Hepatocyte (in vitro differentiated cells): ENCODE measurements at regions not wholly inside any gene's neighbourhood (a gene's known extent, or its start where the extent isn't known, plus 50 kb on each side); places are given as distances from the start of the nearest gene placed in this dataset.

Experiments used
- CTCF ChIP-seq: fragments of 200-600 bp; sonication (generic); IDR thresholded peaks from 2 replicates; pipeline ENCODE4 v1.5.1; 2016; ENCODE audit warnings: antibody characterized with exemption, mild to moderate bottlenecking; ENCODE audit not compliant: poor library complexity
- EZH2 ChIP-seq: fragments of 200-600 bp; sonication (generic); IDR thresholded peaks from 2 replicates; pipeline ENCODE4 v1.6.1; 2016; ENCODE audit warnings: antibody characterized with exemption, mild to moderate bottlenecking, borderline replicate concordance
- EZH2phosphoT487 ChIP-seq: fragments of 200-600 bp; sonication (generic); IDR thresholded peaks from one replicate; pipeline ENCODE4 v1.6.1; 2018; ENCODE audit warnings: antibody characterized with exemption, mild to moderate bottlenecking, low read depth, moderate library complexity; ENCODE audit not compliant: unreplicated experiment, severe bottlenecking

- no peak for TF ChIP-seq CTCF
- no peak for TF ChIP-seq EZH2
- TF ChIP-seq EZH2phosphoT487 = no peak
Measured at GRCh38 chr21:17053321-17053720, 459.5 kb upstream of the CXADR start.
